ENCODE measurements at regions not wholly inside any gene's neighbourhood (a gene's known extent, or its start where the extent isn't known, plus 50 kb on each side); places are given as distances from the start of the nearest gene placed in this dataset.

GRCh38 chr4:171629182-171629581, 184.0 kb upstream of the GALNTL6 start:
- no peak for DNase-seq

- no peak for DNase-seq
These were observed 186.7 kb upstream of the GALNTL6 start for GRCh38 chr4:171626554-171626953.

GRCh38 chr4:171622729-171623128, 190.5 kb upstream of the GALNTL6 start:
- DNase-seq = no peak

- no peak for DNase-seq
These were observed 191.6 kb upstream of the GALNTL6 start for GRCh38 chr4:171621646-171622045.

GRCh38 chr4:171612907-171613306, 200.3 kb upstream of the GALNTL6 start:
- no peak for DNase-seq

GRCh38 chr4:171602638-171603355, 210.4 kb upstream of the GALNTL6 start:
- DNase-seq = peak; percentile 1

GRCh38 chr4:171601091-171601490, 212.1 kb upstream of the GALNTL6 start:
- no peak for DNase-seq

- DNase-seq = no peak
These were observed 213.6 kb upstream of the GALNTL6 start for GRCh38 chr4:171599628-171600027.

- peak; percentile 18 for DNase-seq
These were observed 218.9 kb upstream of the GALNTL6 start for GRCh38 chr4:171594293-171594692.

GRCh38 chr4:171590716-171591115, 222.5 kb upstream of the GALNTL6 start:
- DNase-seq = no peak

- DNase-seq = no peak
These were observed 224.4 kb upstream of the GALNTL6 start for GRCh38 chr4:171588764-171589163.

GRCh38 chr4:171588051-171588545, 225.1 kb upstream of the GALNTL6 start:
- DNase-seq = no peak

- DNase-seq = no peak
These were observed 229.4 kb upstream of the GALNTL6 start for GRCh38 chr4:171583790-171584189.

- DNase-seq = no peak
These were observed 230.1 kb upstream of the GALNTL6 start for GRCh38 chr4:171582961-171583581.

GRCh38 chr4:171573181-171573580, 240.0 kb upstream of the GALNTL6 start:
- DNase-seq = no peak

- DNase-seq = no peak
These were observed 247.9 kb upstream of the GALNTL6 start for GRCh38 chr4:171565130-171565788.

GRCh38 chr4:171561419-171561818, 251.8 kb upstream of the GALNTL6 start:
- DNase-seq = peak; percentile 59

- no peak for DNase-seq
These were observed 259.2 kb upstream of the GALNTL6 start for GRCh38 chr4:171553961-171554360.

GRCh38 chr4:171542640-171543039, 270.6 kb upstream of the GALNTL6 start:
- no peak for DNase-seq

- no peak for DNase-seq
These were observed 274.6 kb upstream of the GALNTL6 start for GRCh38 chr4:171538601-171539100.

GRCh38 chr4:171534391-171534790, 278.8 kb upstream of the GALNTL6 start:
- no peak for DNase-seq

GRCh38 chr4:171532968-171533367, 280.2 kb upstream of the GALNTL6 start:
- DNase-seq = peak; percentile 11

- DNase-seq = no peak
These were observed 288.3 kb upstream of the GALNTL6 start for GRCh38 chr4:171524903-171525302.

GRCh38 chr4:171521726-171522125, 291.5 kb upstream of the GALNTL6 start:
- peak; percentile 31 for DNase-seq

All from NCI-H82 (cell line).